Bronchial epithelial cell (primary cell): ENCODE measurements at regions not wholly inside any gene's neighbourhood (a gene's known extent, or its start where the extent isn't known, plus 50 kb on each side); places are given as distances from the start of the nearest gene placed in this dataset.
"Not testable (repeated sequence)": the region's sequence is repeated elsewhere in the genome, so short reads cannot be mapped to it uniquely, and the experiment has no call there.

ENCODE experiments used
- DNase-seq: peaks from one replicate; pipeline ENCODE4 v3.0.0-alpha.2; 2010; ENCODE audit warnings: low read depth
- FAIRE-seq: peaks from 2 replicates; lab custom pipeline; 2011; peaks lifted over from hg19 to GRCh38; lab: Jason Lieb, UNC
- H3K27me3 ChIP-seq: 2 replicates; pipeline ENCODE4 v1.5.1; 2011; ENCODE audit warnings: low read length; ENCODE audit not compliant: control insufficient read depth, insufficient read depth
- H3K36me3 ChIP-seq: 2 replicates; pipeline ENCODE4 v1.5.1; 2011; ENCODE audit warnings: low read length; ENCODE audit not compliant: control insufficient read depth, insufficient read depth
- H3K4me3 ChIP-seq: 2 replicates; pipeline ENCODE4 v1.5.1; 2011; ENCODE audit warnings: mild to moderate bottlenecking, low read depth, low read length, control low read depth
- CTCF ChIP-seq: IDR thresholded peaks from 2 replicates; pipeline ENCODE4 v1.5.1; 2011; ENCODE audit warnings: mild to moderate bottlenecking, moderate library complexity, low read length, control low read depth, inconsistent platforms; ENCODE audit not compliant: insufficient read depth, severe bottlenecking

- no peak for TF ChIP-seq CTCF
- FAIRE-seq = no peak
Measured at GRCh38 chr3:71951361-71951760, 166.4 kb upstream of the PROK2 start.

GRCh38 chr3:71949442-71949841 lies 164.5 kb upstream of the PROK2 start:
- Histone ChIP-seq H3K4me3 (no peak overlapping the region), H3K36me3 (no peaks in the 10 kb centered on the region), H3K27me3 (peaks cover 2% of the 10 kb centered on the region)
- no peak for TF ChIP-seq CTCF
- FAIRE-seq = no peak
- DNase-seq = no peak

More at GRCh38 chr3:71951361-71951760, 166.4 kb upstream of the PROK2 start:
- DNase-seq = no peak
- no peaks in the 10 kb centered on the region for H3K27me3 ChIP-seq
- H3K36me3 ChIP-seq = no peaks in the 10 kb centered on the region
- no peak overlapping the region for H3K4me3 ChIP-seq

GRCh38 chr3:71944482-71945065 lies 159.6 kb upstream of the PROK2 start:
- Histone ChIP-seq H3K36me3 (no peaks in the 10 kb centered on the region), H3K4me3 (no peak overlapping the region), H3K27me3 (peaks cover 2% of the 10 kb centered on the region)
- DNase-seq = no peak
- no peak for TF ChIP-seq CTCF
- FAIRE-seq = no peak

GRCh38 chr3:71942432-71943187 lies 157.7 kb upstream of the PROK2 start:
- H3K4me3 ChIP-seq = no peak overlapping the region
- TF ChIP-seq CTCF = no peak
- FAIRE-seq (peak; percentile 58), DNase-seq (no peak)
- no peaks in the 10 kb centered on the region for H3K36me3 ChIP-seq
- H3K27me3 ChIP-seq = peaks cover 4% of the 10 kb centered on the region

- no peak overlapping the region for H3K4me3 ChIP-seq
- FAIRE-seq = no peak
Measured at GRCh38 chr3:71940486-71940885, 155.5 kb upstream of the PROK2 start.

GRCh38 chr3:71938081-71938480 lies 153.1 kb upstream of the PROK2 start:
- H3K36me3 ChIP-seq, FAIRE-seq, DNase-seq, H3K4me3 ChIP-seq, H3K27me3 ChIP-seq: not testable (repeated sequence)

More at GRCh38 chr3:71940486-71940885, 155.5 kb upstream of the PROK2 start:
- TF ChIP-seq CTCF = no peak
- DNase-seq = no peak
- Histone ChIP-seq H3K36me3 (no peaks in the 10 kb centered on the region), H3K27me3 (peaks cover 4% of the 10 kb centered on the region)
